Liver (tissue), 8 donors: ENCODE measurements at regions not wholly inside any gene's neighbourhood (a gene's known extent, or its start where the extent isn't known, plus 50 kb on each side); places are given as distances from the start of the nearest gene placed in this dataset.

ENCODE experiments used
- DNase-seq: peaks from one replicate; pipeline ENCODE4 v3.0.0-alpha.2; 2017; ENCODE audit warnings: low spot score
- H3K27ac ChIP-seq, 2 donors: one replicate each; pipeline ENCODE4 v1.7.0; 2013; ENCODE audit warnings: inconsistent platforms in 2 of 2, low read length in 2 of 2, control low read depth in 1 of 2, low read depth in 1 of 2, mild to moderate bottlenecking in 1 of 2
- H3K27me3 ChIP-seq, 4 donors: one replicate each; pipeline versions ENCODE4 v1.6.1 to v1.7.0; 2013; ENCODE audit warnings: low read length in 3 of 4, inconsistent platforms in 1 of 4, mild to moderate bottlenecking in 1 of 4, moderate library complexity in 1 of 4; ENCODE audit not compliant: control insufficient read depth in 4 of 4, insufficient read depth in 4 of 4
- H3K36me3 ChIP-seq, 4 donors: one replicate each; pipeline versions ENCODE4 v1.6.1 to v1.7.0; 2013; ENCODE audit warnings: low read length in 3 of 4, mild to moderate bottlenecking in 3 of 4, low read depth in 1 of 4, moderate library complexity in 1 of 4; ENCODE audit not compliant: control insufficient read depth in 4 of 4, insufficient read depth in 3 of 4
- H3K4me1 ChIP-seq, 4 donors: one replicate each; pipeline versions ENCODE4 v1.6.1 to v1.7.0; 2013; ENCODE audit warnings: low read length in 3 of 4, mild to moderate bottlenecking in 3 of 4, moderate library complexity in 1 of 4; ENCODE audit not compliant: control insufficient read depth in 4 of 4, insufficient read depth in 4 of 4
- H3K4me3 ChIP-seq, 3 donors: one replicate each; pipeline versions ENCODE4 v1.6.1 to v1.7.0; 2013; ENCODE audit warnings: low read length in 3 of 3, control low read depth in 1 of 3, low read depth in 1 of 3, mild to moderate bottlenecking in 1 of 3
- H3K9ac ChIP-seq, 2 donors: one replicate each; pipeline ENCODE4 v1.7.0; 2013; ENCODE audit warnings: low read length in 2 of 2, mild to moderate bottlenecking in 2 of 2, moderate library complexity in 2 of 2, control low read depth in 1 of 2, low read depth in 1 of 2
- H3K9me3 ChIP-seq, 4 donors: one replicate each; pipeline versions ENCODE4 v1.6.1 to v1.7.0; 2013; ENCODE audit warnings: low read length in 3 of 4; ENCODE audit not compliant: control insufficient read depth in 4 of 4
- ATF3 ChIP-seq: IDR thresholded peaks from 2 replicates; pipeline ENCODE4 v1.6.1; 2016; ENCODE audit warnings: antibody characterized with exemption
- CTCF ChIP-seq: fragments of 150-350 bp; IDR thresholded peaks from 2 replicates; pipeline ENCODE4 v1.5.1; 2017; ENCODE audit warnings: improper control_type of control experiment, low read depth, low read length; ENCODE audit not compliant: missing input control
- EGR1 ChIP-seq, 2 donors: IDR thresholded peaks; 2 replicates each; pipeline ENCODE4 v1.6.1; 2016 to 2018; ENCODE audit warnings: antibody characterized with exemption in 2 of 2, low read depth in 2 of 2
- FOXA1 ChIP-seq: IDR thresholded peaks from 2 replicates; pipeline ENCODE4 v1.6.1; 2016; ENCODE audit warnings: antibody characterized with exemption
- FOXA2 ChIP-seq: IDR thresholded peaks from 2 replicates; pipeline ENCODE4 v1.6.1; 2016; ENCODE audit warnings: antibody characterized with exemption
- GABPA ChIP-seq, 2 donors: IDR thresholded peaks in 1 of 2; conservative IDR thresholded peaks in 1 of 2; 2 replicates each; pipeline ENCODE4 v1.6.1; 2016; ENCODE audit warnings: antibody characterized with exemption in 2 of 2, mild to moderate bottlenecking in 1 of 2, moderate library complexity in 1 of 2
- HNF4A ChIP-seq, 2 donors: conservative IDR thresholded peaks; 2 replicates each; pipeline ENCODE4 v1.6.1; 2016; ENCODE audit warnings: antibody characterized with exemption in 2 of 2, mild to moderate bottlenecking in 2 of 2
- HNF4G ChIP-seq: IDR thresholded peaks from 2 replicates; pipeline ENCODE4 v1.6.1; 2016; ENCODE audit warnings: antibody characterized with exemption
- JUND ChIP-seq, 2 donors: IDR thresholded peaks; 2 replicates each; pipeline ENCODE4 v1.6.1; 2016; ENCODE audit warnings: antibody characterized with exemption in 2 of 2
- MAX ChIP-seq: IDR thresholded peaks from 2 replicates; pipeline ENCODE4 v1.6.1; 2016; ENCODE audit warnings: antibody characterized with exemption
- NR2F2 ChIP-seq: IDR thresholded peaks from 2 replicates; pipeline ENCODE4 v1.6.1; 2016; ENCODE audit warnings: antibody characterized with exemption
- RAD21 ChIP-seq, 2 donors: IDR thresholded peaks; 2 replicates each; pipeline ENCODE4 v1.6.1; 2016; ENCODE audit warnings: antibody characterized with exemption in 2 of 2, mild to moderate bottlenecking in 2 of 2
- REST ChIP-seq: IDR thresholded peaks from 2 replicates; pipeline ENCODE4 v1.6.1; 2016; ENCODE audit warnings: antibody characterized with exemption, mild to moderate bottlenecking
- RXRA ChIP-seq, 2 donors: IDR thresholded peaks; 2 replicates each; pipeline ENCODE4 v1.6.1; 2017 to 2018; ENCODE audit warnings: antibody characterized with exemption in 2 of 2, mild to moderate bottlenecking in 1 of 2
- SP1 ChIP-seq: IDR thresholded peaks from 2 replicates; pipeline ENCODE4 v1.6.1; 2018; ENCODE audit warnings: antibody characterized with exemption, mild to moderate bottlenecking
- TAF1 ChIP-seq: conservative IDR thresholded peaks from 2 replicates; pipeline ENCODE4 v1.6.1; 2016; ENCODE audit warnings: antibody characterized with exemption, mild to moderate bottlenecking
- YY1 ChIP-seq: IDR thresholded peaks from 2 replicates; pipeline ENCODE4 v1.6.1; 2016; ENCODE audit warnings: antibody characterized with exemption, mild to moderate bottlenecking
- ZBTB33 ChIP-seq: IDR thresholded peaks from 2 replicates; pipeline ENCODE4 v1.6.1; 2016; ENCODE audit warnings: antibody characterized with exemption
- WGBS: extraction: QIAGEN DNeasy Blood & Tissue Kit; methylation state at CpG from one replicate; pipeline ENCODE4 v1.1.7; 2013; 5-methylcytosine and 5-hydroxymethylcytosine counted together
- donor health status: healthy.
- donor health status: healthy.
- donor health status: healthy.
- donor health status: healthy.
- donor health status: healthy.

GRCh38 chr12:124410354-124411175, 115.7 kb downstream of the RFLNA start:
- Histone ChIP-seq H3K27ac (no peak overlapping the region), H3K36me3 (peaks cover 3 to 16% (median 6%) of the 10 kb centered on the region in 4 donors), H3K27me3 (no peaks in the 10 kb centered on the region), H3K9me3 (no peaks in the 10 kb centered on the region), H3K4me3 (no peak overlapping the region), H3K9ac (no peak overlapping the region), H3K4me1 (peaks cover 4 to 23% (median 7%) of the 10 kb centered on the region in 4 donors)
- WGBS: 79% methylated on average over 15 of the region's 15 CpGs
- no peak for DNase-seq
- TF ChIP-seq HNF4G (no peak), NR2F2 (no peak), ATF3 (no peak), FOXA1 (no peak)

GRCh38 chr12:124408822-124409517, 114.1 kb downstream of the RFLNA start:
- TF ChIP-seq EGR1 (IDR thresholded peaks at IDR 0.05; ENCODE audit: low read depth in 2 of 2) (no peak), ATF3 (no peak), HNF4G (no peak), NR2F2 (no peak), RXRA (IDR thresholded peaks at IDR 0.05) (no peak), MAX (no peak), REST (no peak), RAD21 (IDR thresholded peaks at IDR 0.05) (no peak), CTCF (no peak), HNF4A (conservative IDR thresholded peaks at IDR 0.05) (no peak), FOXA1 (no peak), GABPA (IDR thresholded peaks at IDR 0.05 in 1 of 2, conservative IDR thresholded peaks at IDR 0.05 in 1 of 2) (no peak), JUND (IDR thresholded peaks at IDR 0.05) (no peak), SP1 (no peak), TAF1 (no peak), YY1 (no peak), ZBTB33 (no peak), FOXA2 (no peak)
- H3K27ac ChIP-seq: no peak overlapping the region
- H3K36me3 ChIP-seq: peaks cover 3 to 12% (median 6%) of the 10 kb centered on the region in 4 donors
- no peak for DNase-seq
- H3K4me1 ChIP-seq: peaks cover 4 to 23% (median 7%) of the 10 kb centered on the region in 4 donors
- H3K9ac ChIP-seq: no peak overlapping the region
- H3K27me3 ChIP-seq: no peaks in the 10 kb centered on the region
- H3K9me3 ChIP-seq: no peaks in the 10 kb centered on the region
- WGBS: 87% methylated on average over 25 of the region's 25 CpGs
- H3K4me3 ChIP-seq: no peak overlapping the region
